ENCODE measurements at regions not wholly inside any gene's neighbourhood (a gene's known extent, or its start where the extent isn't known, plus 50 kb on each side); places are given as distances from the start of the nearest gene placed in this dataset.

DNA sequence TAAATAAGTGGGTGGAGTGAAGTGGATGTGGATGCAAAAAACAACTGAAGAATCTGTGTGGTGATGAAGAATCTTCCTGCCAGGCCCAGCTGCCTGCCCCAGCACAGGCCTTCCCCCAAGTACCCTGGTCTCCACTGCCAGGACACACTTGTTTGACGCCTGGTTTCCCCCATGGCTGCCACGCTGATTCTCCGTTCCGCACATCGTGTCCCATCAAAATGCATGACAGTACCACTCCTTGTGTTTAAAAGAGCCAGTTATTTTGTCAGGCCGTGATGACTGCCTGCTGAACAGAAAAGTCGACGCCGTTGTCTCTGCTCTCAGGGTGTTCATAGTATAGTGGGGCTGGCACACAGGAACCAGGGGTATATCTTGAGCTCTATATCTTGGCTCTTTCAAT is 50.3 kb upstream of the KYNU start:
- no peaks in the 10 kb centered on the region for H4K20me1 ChIP-seq (ENCODE audit: insufficient read depth, low read length, poor library complexity, severe bottlenecking)
- no peaks in the 10 kb centered on the region for H3K4me1 ChIP-seq (ENCODE audit: insufficient read depth, low read length, poor library complexity, severe bottlenecking)
- no peak overlapping the region for H3K4me2 ChIP-seq (ENCODE audit: low read depth, low read length, poor library complexity, severe bottlenecking)
- H3K9me2 ChIP-seq (replicated peaks; ENCODE audit: low read depth, low read length), result no peaks in the 10 kb centered on the region
- TF ChIP-seq CTCF (conservative IDR thresholded peaks at IDR 0.05; ENCODE audit: low read length), result no peak
- TF ChIP-seq EZH2phosphoT487 (IDR thresholded peaks at IDR 0.05; ENCODE audit: borderline replicate concordance), result no peak
- no peaks in the 10 kb centered on the region for H3K36me3 ChIP-seq (ENCODE audit: insufficient read depth, low read length)
- no peak overlapping the region for H2AFZ ChIP-seq (ENCODE audit: low read length)
- H3K4me3 ChIP-seq (ENCODE audit: low read length, poor library complexity, severe bottlenecking), result no peak overlapping the region
- H3K27me3 ChIP-seq (ENCODE audit: insufficient read depth, low read length, poor library complexity, severe bottlenecking), result no peaks in the 10 kb centered on the region
- no peak overlapping the region for H3K9ac ChIP-seq (ENCODE audit: low read depth, low read length, poor library complexity, severe bottlenecking)
- H3K79me2 ChIP-seq (ENCODE audit: insufficient read depth, low read length), result no peaks in the 10 kb centered on the region
- H3K9me3 ChIP-seq (ENCODE audit: insufficient read depth, low read depth, low read length), result no peaks in the 10 kb centered on the region
- no peaks in the 10 kb centered on the region for H3F3A ChIP-seq (ENCODE audit: low read depth)

DNA sequence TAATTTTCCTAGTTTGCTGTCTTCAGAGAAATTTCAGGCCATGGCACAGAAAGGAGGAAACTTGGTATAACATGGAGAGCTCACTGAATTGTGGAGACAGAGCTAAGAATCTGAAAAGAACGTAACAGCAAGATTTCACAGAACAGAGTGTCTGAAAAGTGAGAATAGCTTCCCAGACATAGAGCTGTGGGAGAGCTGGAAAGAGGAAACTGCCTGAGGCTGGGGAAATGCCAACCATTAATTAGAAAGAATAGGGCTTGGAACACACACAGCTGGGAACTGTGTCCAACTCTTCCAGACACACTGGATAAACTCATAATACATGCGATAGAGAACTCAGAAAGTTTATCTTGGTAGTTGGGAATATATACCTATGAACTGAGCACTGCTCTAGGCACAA is 51.6 kb upstream of the KYNU start:
- Histone ChIP-seq H3K4me2 (ENCODE audit: low read depth, low read length, poor library complexity, severe bottlenecking) (no peak overlapping the region), H3K9me2 (replicated peaks; ENCODE audit: low read depth, low read length) (no peaks in the 10 kb centered on the region), H3K4me1 (ENCODE audit: insufficient read depth, low read length, poor library complexity, severe bottlenecking) (no peaks in the 10 kb centered on the region), H3K9me3 (ENCODE audit: insufficient read depth, low read depth, low read length) (no peaks in the 10 kb centered on the region), H3K36me3 (ENCODE audit: insufficient read depth, low read length) (no peaks in the 10 kb centered on the region), H3K27me3 (ENCODE audit: insufficient read depth, low read length, poor library complexity, severe bottlenecking) (no peaks in the 10 kb centered on the region), H3K9ac (ENCODE audit: low read depth, low read length, poor library complexity, severe bottlenecking) (no peak overlapping the region), H3K79me2 (ENCODE audit: insufficient read depth, low read length) (no peaks in the 10 kb centered on the region), H3F3A (ENCODE audit: low read depth) (no peaks in the 10 kb centered on the region), H2AFZ (ENCODE audit: low read length) (no peak overlapping the region), H4K20me1 (ENCODE audit: insufficient read depth, low read length, poor library complexity, severe bottlenecking) (no peaks in the 10 kb centered on the region), H3K4me3 (ENCODE audit: low read length, poor library complexity, severe bottlenecking) (no peak overlapping the region)
- no peak for TF ChIP-seq EZH2phosphoT487 (IDR thresholded peaks at IDR 0.05; ENCODE audit: borderline replicate concordance)
- no peak for TF ChIP-seq CTCF (conservative IDR thresholded peaks at IDR 0.05; ENCODE audit: low read length)

DNA sequence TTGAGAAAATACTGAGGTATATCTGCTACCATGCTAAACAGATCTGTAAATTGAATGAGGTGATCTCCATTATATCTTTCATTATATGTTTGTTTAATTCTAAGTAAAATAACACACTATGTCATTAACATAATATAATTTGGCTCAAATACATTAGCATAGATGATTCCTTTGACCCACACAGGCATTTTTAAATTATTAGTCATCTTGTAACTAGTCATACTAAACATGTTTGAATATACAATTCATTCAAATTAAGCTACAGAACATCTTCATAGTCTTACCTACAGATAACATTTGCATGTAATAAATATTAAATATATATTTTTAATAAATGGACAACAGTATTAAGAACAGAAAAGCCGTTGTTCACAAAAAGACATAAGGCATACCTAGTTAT is 52.7 kb upstream of the KYNU start:
- no peaks in the 10 kb centered on the region for H3K36me3 ChIP-seq (ENCODE audit: insufficient read depth, low read length)
- no peak overlapping the region for H2AFZ ChIP-seq (ENCODE audit: low read length)
- H3K79me2 ChIP-seq (ENCODE audit: insufficient read depth, low read length), result no peaks in the 10 kb centered on the region
- H3F3A ChIP-seq (ENCODE audit: low read depth), result no peaks in the 10 kb centered on the region
- H3K9me3 ChIP-seq (ENCODE audit: insufficient read depth, low read depth, low read length), result no peaks in the 10 kb centered on the region
- no peak overlapping the region for H3K4me3 ChIP-seq (ENCODE audit: low read length, poor library complexity, severe bottlenecking)
- H4K20me1 ChIP-seq (ENCODE audit: insufficient read depth, low read length, poor library complexity, severe bottlenecking), result no peaks in the 10 kb centered on the region
- H3K9me2 ChIP-seq (replicated peaks; ENCODE audit: low read depth, low read length), result no peaks in the 10 kb centered on the region
- no peak overlapping the region for H3K9ac ChIP-seq (ENCODE audit: low read depth, low read length, poor library complexity, severe bottlenecking)
- no peak for TF ChIP-seq CTCF (conservative IDR thresholded peaks at IDR 0.05; ENCODE audit: low read length)
- TF ChIP-seq EZH2phosphoT487 (IDR thresholded peaks at IDR 0.05; ENCODE audit: borderline replicate concordance), result no peak
- H3K4me1 ChIP-seq (ENCODE audit: insufficient read depth, low read length, poor library complexity, severe bottlenecking), result no peaks in the 10 kb centered on the region
- no peak overlapping the region for H3K4me2 ChIP-seq (ENCODE audit: low read depth, low read length, poor library complexity, severe bottlenecking)
- H3K27me3 ChIP-seq (ENCODE audit: insufficient read depth, low read length, poor library complexity, severe bottlenecking), result no peaks in the 10 kb centered on the region

Measured in Loucy (cell line).